Heart right ventricle (tissue), 16 donors: ENCODE measurements at regions not wholly inside any gene's neighbourhood (a gene's known extent, or its start where the extent isn't known, plus 50 kb on each side); places are given as distances from the start of the nearest gene placed in this dataset.

Source experiments
- ATAC-seq, 8 donors: fragments of 200-7000 bp; cut with Tn5 transposase; one replicate each; pipeline ENCODE4 v1.9.1; 2020; ENCODE audit warnings: mild to moderate bottlenecking in 8 of 8, moderate library complexity in 8 of 8, moderate number of reproducible peaks in 1 of 8
- DNase-seq, 2 donors: peaks; one replicate each; pipeline ENCODE4 v3.0.0-alpha.2; 2020
- H3K27ac ChIP-seq, 10 donors: fragments of 200-600 bp; sonication (generic) in 2 of 10; one replicate each; pipeline versions ENCODE4 v1.5.0 to v1.8.0; 2020 to 2022; ENCODE audit warnings: mild to moderate bottlenecking in 3 of 10
- H3K27me3 ChIP-seq, 7 donors: fragments of 200-600 bp; one replicate each; pipeline ENCODE4 v1.8.0; 2021 to 2022; ENCODE audit warnings: mild to moderate bottlenecking in 2 of 7
- H3K36me3 ChIP-seq, 9 donors: fragments of 200-600 bp; sonication (generic) in 1 of 9; one replicate each; pipeline versions ENCODE4 v1.5.0 to v1.8.0; 2020 to 2022; ENCODE audit warnings: mild to moderate bottlenecking in 2 of 9
- H3K4me1 ChIP-seq, 9 donors: fragments of 200-600 bp; sonication (generic) in 1 of 9; one replicate each; pipeline versions ENCODE4 v1.5.0 to v1.8.0; 2020 to 2022; ENCODE audit warnings: mild to moderate bottlenecking in 4 of 9
- H3K4me3 ChIP-seq, 10 donors: fragments of 200-600 bp; sonication (generic) in 2 of 10; one replicate each; pipeline versions ENCODE4 v1.5.0 to v1.8.0; 2020 to 2022; ENCODE audit warnings: mild to moderate bottlenecking in 7 of 10, moderate library complexity in 2 of 10
- H3K9me3 ChIP-seq, 11 donors: fragments of 200-600 bp in 10 of 11; sonication (generic) in 2 of 11; one replicate each; pipeline versions ENCODE4 v1.5.0 to v1.8.0; 2013 to 2022; ENCODE audit warnings: mild to moderate bottlenecking in 2 of 11, control low read depth in 1 of 11, moderate library complexity in 1 of 11
- WGBS, 2 donors: extraction: QIAGEN DNeasy Blood & Tissue Kit; methylation state at CpG; one replicate each; pipeline ENCODE4 v1.1.7; 2013; ENCODE audit warnings: inconsistent platforms in 1 of 2; 5-methylcytosine and 5-hydroxymethylcytosine counted together
- intact Hi-C, 10 donors: fragments of 100-400 bp; cut with DNase I; formaldehyde crosslinking; loops; one replicate each; pipeline versions ENCODE4 v1.11.1 to v1.14.2; 2022
- TF ChIP-seq, protein P1 (sequence below), 9 donors: fragments of 200-600 bp; sonication (generic) in 2 of 9; IDR thresholded peaks; one replicate each; pipeline versions ENCODE4 v1.5.0 to v1.8.0; 2021 to 2022; ENCODE audit warnings: antibody characterized with exemption in 9 of 9, mild to moderate bottlenecking in 5 of 9, moderate library complexity in 1 of 9
- donor health status: Arrhythmogenic right ventricular cardiomyopathy.
- donor health status: ischemic (EF 13 %, LVEDD 7.1; RV severe dilation, severe dysfunction).
- donor health status: healthy with polysubstance abuse.
- donor health status: DM: no; HTN: yes; CAD: no.
- donor health status: DM: no; HTN: no; CAD: no.
- donor health status: ischemic (EF 25% LVEDD 6.9; RV normal size, moderate dysfunction).
- donor health status: ischemic (EF 25% LVEDD 5.7; RV mildly dilated, moderate dysfunction).
- donor health status: healthy.
- donor health status: DM: yes; HTN: yes; CAD: no.
- donor health status: Ischemic cardiomyopathy.
- donor health status: ischemic (EF 35%, LVEDD 5.7; RV mildly dilated, moderate dysfunction).
- donor health status: nonischemic (EF 11% LVEDD 7.7; RV severe dilation, severe dysfunction).
- donor health status: DM: yes; HTN: yes; CAD: no.
- donor health status: PGD.
- donor health status: ischemic (EF 29% LVEDD 5.4; RV normal size, mild dysfunction).
- donor health status: nonischemic (EF 23%, LVEDD 6.1; RV moderate dilation, normal function).

- TF ChIP-seq, protein P1, sequence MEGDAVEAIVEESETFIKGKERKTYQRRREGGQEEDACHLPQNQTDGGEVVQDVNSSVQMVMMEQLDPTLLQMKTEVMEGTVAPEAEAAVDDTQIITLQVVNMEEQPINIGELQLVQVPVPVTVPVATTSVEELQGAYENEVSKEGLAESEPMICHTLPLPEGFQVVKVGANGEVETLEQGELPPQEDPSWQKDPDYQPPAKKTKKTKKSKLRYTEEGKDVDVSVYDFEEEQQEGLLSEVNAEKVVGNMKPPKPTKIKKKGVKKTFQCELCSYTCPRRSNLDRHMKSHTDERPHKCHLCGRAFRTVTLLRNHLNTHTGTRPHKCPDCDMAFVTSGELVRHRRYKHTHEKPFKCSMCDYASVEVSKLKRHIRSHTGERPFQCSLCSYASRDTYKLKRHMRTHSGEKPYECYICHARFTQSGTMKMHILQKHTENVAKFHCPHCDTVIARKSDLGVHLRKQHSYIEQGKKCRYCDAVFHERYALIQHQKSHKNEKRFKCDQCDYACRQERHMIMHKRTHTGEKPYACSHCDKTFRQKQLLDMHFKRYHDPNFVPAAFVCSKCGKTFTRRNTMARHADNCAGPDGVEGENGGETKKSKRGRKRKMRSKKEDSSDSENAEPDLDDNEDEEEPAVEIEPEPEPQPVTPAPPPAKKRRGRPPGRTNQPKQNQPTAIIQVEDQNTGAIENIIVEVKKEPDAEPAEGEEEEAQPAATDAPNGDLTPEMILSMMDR (IDR thresholded peaks at IDR 0.05), result no peak
- H3K27ac ChIP-seq, result no peak overlapping the region
- ATAC-seq, result no peak
- H3K4me3 ChIP-seq, result no peak overlapping the region
- WGBS, 2 donors, result 88 to 92% methylated on average over 4 of the region's 4 CpGs
- H3K27me3 ChIP-seq, result peaks cover 0 to 5% (median 0%) of the 10 kb centered on the region in 7 donors
- H3K9me3 ChIP-seq, result peaks cover 0 to 6% (median 0%) of the 10 kb centered on the region in 11 donors
- no peak for DNase-seq
- no peaks in the 10 kb centered on the region for H3K4me1 ChIP-seq
- no peaks in the 10 kb centered on the region for H3K36me3 ChIP-seq
- intact Hi-C loops, result no loop called here
These were observed 319.9 kb downstream of the CMPK2 start for GRCh38 chr2:6545795-6546194.

DNA sequence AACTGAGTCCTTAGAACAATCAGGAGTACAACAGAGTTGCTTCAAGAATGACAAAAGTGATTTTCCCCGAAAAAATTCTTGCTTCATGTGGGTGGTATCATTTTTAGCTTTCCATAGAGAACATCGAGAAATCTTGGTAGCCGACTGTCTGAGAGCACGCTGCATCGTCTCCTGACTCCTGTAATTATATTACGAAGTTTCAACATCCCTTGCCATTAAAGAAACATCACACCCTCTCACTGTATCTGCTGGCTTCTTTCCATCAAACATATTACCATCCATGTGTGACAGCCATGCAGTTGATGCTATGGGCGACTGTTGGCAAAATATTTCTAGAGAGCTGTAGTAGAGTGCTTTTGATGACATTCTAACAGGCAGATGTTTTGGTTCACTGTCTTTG lies 311.2 kb downstream of the CMPK2 start:
- no peaks in the 10 kb centered on the region for H3K36me3 ChIP-seq
- H3K4me1 ChIP-seq, result no peaks in the 10 kb centered on the region
- 77 to 78% methylated on average over 7 of the region's 7 CpGs for WGBS, 2 donors
- no peak overlapping the region for H3K4me3 ChIP-seq
- peaks cover 0 to 3% (median 0%) of the 10 kb centered on the region in 11 donors for H3K9me3 ChIP-seq
- no peak for DNase-seq
- intact Hi-C loops, result no loop called here
- TF ChIP-seq, protein P1 (IDR thresholded peaks at IDR 0.05), result no peak
- no peak for ATAC-seq
- H3K27ac ChIP-seq, result no peak overlapping the region
- H3K27me3 ChIP-seq, result no peaks in the 10 kb centered on the region

DNA sequence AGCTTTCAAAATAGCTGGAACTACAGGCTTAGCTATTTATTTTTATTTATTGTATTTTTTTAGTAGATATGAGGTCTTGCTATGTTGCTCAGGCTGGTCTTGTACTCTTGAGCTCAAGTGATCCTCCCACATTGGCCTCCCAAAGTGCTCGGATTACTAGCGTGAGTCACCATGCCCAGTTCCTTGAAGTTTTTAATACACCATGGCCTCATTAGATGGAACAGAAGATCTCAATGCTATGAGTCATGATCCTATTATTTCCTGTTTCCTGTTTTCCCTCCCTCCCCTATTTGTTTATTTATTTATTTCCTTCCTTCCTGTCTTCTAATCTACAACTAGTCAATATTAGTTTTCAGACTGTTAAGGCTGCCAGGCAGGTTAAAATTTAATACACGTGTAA lies 309.0 kb downstream of the CMPK2 start:
- 46 to 70% methylated on average over 3 of the region's 3 CpGs for WGBS, 2 donors
- intact Hi-C loops, result no loop called here
- ATAC-seq, result no peak

GRCh38 chr2:6557737-6558136 lies 308.0 kb downstream of the CMPK2 start:
- no peak overlapping the region for H3K27ac ChIP-seq
- ATAC-seq (no peak), DNase-seq (no peak)

More for the DNA sequence above, 309.0 kb downstream of the CMPK2 start:
- H3K27ac ChIP-seq, result no peak overlapping the region
- no peaks in the 10 kb centered on the region for H3K27me3 ChIP-seq
- no peaks in the 10 kb centered on the region for H3K9me3 ChIP-seq
- no peaks in the 10 kb centered on the region for H3K4me1 ChIP-seq
- DNase-seq, result no peak
- H3K4me3 ChIP-seq, result no peak overlapping the region
- H3K36me3 ChIP-seq, result no peaks in the 10 kb centered on the region
- TF ChIP-seq, protein P1 (IDR thresholded peaks at IDR 0.05), result no peak

More at GRCh38 chr2:6557737-6558136, 308.0 kb downstream of the CMPK2 start:
- TF ChIP-seq, protein P1 (IDR thresholded peaks at IDR 0.05), result no peak
- H3K4me3 ChIP-seq, result no peak overlapping the region
- no peaks in the 10 kb centered on the region for H3K9me3 ChIP-seq
- no peaks in the 10 kb centered on the region for H3K4me1 ChIP-seq
- H3K27me3 ChIP-seq, result no peaks in the 10 kb centered on the region
- intact Hi-C loops, result no loop called here
- H3K36me3 ChIP-seq, result no peaks in the 10 kb centered on the region
